Adrenal gland (tissue), 9 donors: ENCODE measurements at regions not wholly inside any gene's neighbourhood (a gene's known extent, or its start where the extent isn't known, plus 50 kb on each side); places are given as distances from the start of the nearest gene placed in this dataset.

ENCODE experiments used
- DNase-seq, 7 donors: peaks; one replicate each; pipeline ENCODE4 v3.0.0-alpha.2; 2019 to 2020
- H3K27ac ChIP-seq, 5 donors: fragments of 200-600 bp; sonication (generic) in 4 of 5; 1 replicate in 3 of 5; 2 replicates in 2 of 5; pipeline versions ENCODE4 v1.5.1 to v1.8.0; 2016 to 2020; ENCODE audit warnings: mild to moderate bottlenecking in 1 of 5
- H3K27me3 ChIP-seq: fragments of 200-600 bp; 2 replicates; pipeline ENCODE4 v1.8.0; 2021
- H3K36me3 ChIP-seq, 2 donors: fragments of 200-600 bp; replicated peaks in 1 of 2; 1 replicate in 1 of 2; 2 replicates in 1 of 2; pipeline versions ENCODE4 v1.5.1 to v1.8.0; 2018 to 2022
- H3K4me1 ChIP-seq, 2 donors: fragments of 200-600 bp; replicated peaks in 1 of 2; 1 replicate in 1 of 2; 2 replicates in 1 of 2; pipeline versions ENCODE4 v1.5.1 to v1.8.0; 2018 to 2021
- H3K4me3 ChIP-seq, 4 donors: fragments of 200-600 bp; sonication (generic) in 3 of 4; one replicate each; pipeline ENCODE4 v1.5.1; 2016 to 2018
- H3K9me3 ChIP-seq, 3 donors: fragments of 200-600 bp; sonication (generic) in 1 of 3; replicated peaks in 1 of 3; 1 replicate in 2 of 3; 2 replicates in 1 of 3; pipeline versions ENCODE4 v1.5.1 to v1.8.0; 2016 to 2021
- POLR2A ChIP-seq, 2 donors: fragments of 450-650 bp; IDR thresholded peaks; one replicate each; pipeline ENCODE4 v1.6.1; 2017; ENCODE audit warnings: antibody characterized with exemption in 2 of 2, mild to moderate bottlenecking in 2 of 2, moderate library complexity in 1 of 2
- WGBS, 4 donors: extraction: QIAGEN DNeasy Blood & Tissue Kit in 2 of 4; methylation state at CpG; one replicate each; pipeline versions ENCODE4 v1.1.5 to v1.1.7; 2013 to 2017; 5-methylcytosine and 5-hydroxymethylcytosine counted together
- intact Hi-C, 2 donors: fragments of 100-400 bp; cut with DNase I; formaldehyde crosslinking; loops; one replicate each; pipeline versions ENCODE4 v1.14.1 to v1.15.0; 2022 to 2023
- TF ChIP-seq, protein P1 (sequence below), 6 experiments: fragments of 450-650 bp in 4 of 6; fragments of 200-600 bp in 2 of 6; sonication (generic) in 1 of 6; IDR thresholded peaks; 1 replicate in 5 of 6; 2 replicates in 1 of 6; pipeline versions ENCODE4 v1.5.1 to v1.8.0; 2016 to 2021; ENCODE audit warnings: antibody characterized with exemption in 6 of 6, mild to moderate bottlenecking in 2 of 6, moderate library complexity in 1 of 6
- donor health status: healthy with polysubstance abuse.
- donor health status: Bipolar disorder and iron deficiency.
- donor health status: DM: yes; HTN: yes; CAD: no.
- donor health status: DM: no; HTN: no; CAD: no.
- donor health status: DM: no; HTN: no; CAD: no.

GRCh38 chr21:19326531-19327319 is 923.1 kb upstream of the TMPRSS15 start:
- H3K4me1 ChIP-seq, result no peaks in the 10 kb centered on the region
- no peak overlapping the region for H3K27ac ChIP-seq
- H3K27me3 ChIP-seq, result no peaks in the 10 kb centered on the region
- DNase-seq, result no peak
- TF ChIP-seq POLR2A (IDR thresholded peaks at IDR 0.05), result no peak
- TF ChIP-seq, protein P1, sequence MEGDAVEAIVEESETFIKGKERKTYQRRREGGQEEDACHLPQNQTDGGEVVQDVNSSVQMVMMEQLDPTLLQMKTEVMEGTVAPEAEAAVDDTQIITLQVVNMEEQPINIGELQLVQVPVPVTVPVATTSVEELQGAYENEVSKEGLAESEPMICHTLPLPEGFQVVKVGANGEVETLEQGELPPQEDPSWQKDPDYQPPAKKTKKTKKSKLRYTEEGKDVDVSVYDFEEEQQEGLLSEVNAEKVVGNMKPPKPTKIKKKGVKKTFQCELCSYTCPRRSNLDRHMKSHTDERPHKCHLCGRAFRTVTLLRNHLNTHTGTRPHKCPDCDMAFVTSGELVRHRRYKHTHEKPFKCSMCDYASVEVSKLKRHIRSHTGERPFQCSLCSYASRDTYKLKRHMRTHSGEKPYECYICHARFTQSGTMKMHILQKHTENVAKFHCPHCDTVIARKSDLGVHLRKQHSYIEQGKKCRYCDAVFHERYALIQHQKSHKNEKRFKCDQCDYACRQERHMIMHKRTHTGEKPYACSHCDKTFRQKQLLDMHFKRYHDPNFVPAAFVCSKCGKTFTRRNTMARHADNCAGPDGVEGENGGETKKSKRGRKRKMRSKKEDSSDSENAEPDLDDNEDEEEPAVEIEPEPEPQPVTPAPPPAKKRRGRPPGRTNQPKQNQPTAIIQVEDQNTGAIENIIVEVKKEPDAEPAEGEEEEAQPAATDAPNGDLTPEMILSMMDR (IDR thresholded peaks at IDR 0.05), result no peak
- no peak overlapping the region for H3K4me3 ChIP-seq
- H3K36me3 ChIP-seq, result no peaks in the 10 kb centered on the region
- intact Hi-C loops, result no loop called here
- WGBS, 4 donors, result 68 to 74% (median 73%) methylated on average over 6 of the region's 6 CpGs
- peaks cover 0 to 9% (median 0%) of the 10 kb centered on the region in 3 donors for H3K9me3 ChIP-seq

- H3K27ac ChIP-seq, result no peak overlapping the region
- no peak overlapping the region for H3K4me3 ChIP-seq
- no peaks in the 10 kb centered on the region for H3K27me3 ChIP-seq
- 80 to 89% (median 82%) methylated on average over 5 of the region's 5 CpGs for WGBS, 4 donors
- intact Hi-C loops, result no loop called here
- no peak for TF ChIP-seq POLR2A (IDR thresholded peaks at IDR 0.05)
- DNase-seq, result no peak
- no peaks in the 10 kb centered on the region for H3K9me3 ChIP-seq
- no peaks in the 10 kb centered on the region for H3K4me1 ChIP-seq
- no peaks in the 10 kb centered on the region for H3K36me3 ChIP-seq
These were observed 925.4 kb upstream of the TMPRSS15 start for GRCh38 chr21:19328954-19329353.

- no peaks in the 10 kb centered on the region for H3K9me3 ChIP-seq
- whole genome bisulfite sequencing, 4 donors, result 54 to 58% (median 57%) methylated on average over 2 of the region's 2 CpGs
- H3K4me1 ChIP-seq, result no peaks in the 10 kb centered on the region
- H3K27ac ChIP-seq, result no peak overlapping the region
- intact Hi-C loops, result no loop called here
- H3K27me3 ChIP-seq, result no peaks in the 10 kb centered on the region
- H3K36me3 ChIP-seq, result no peaks in the 10 kb centered on the region
- no peak for TF ChIP-seq POLR2A (IDR thresholded peaks at IDR 0.05)
- TF ChIP-seq, protein P1 (IDR thresholded peaks at IDR 0.05), result no peak
- DNase-seq, result no peak
- H3K4me3 ChIP-seq, result no peak overlapping the region
These were observed 936.7 kb upstream of the TMPRSS15 start for GRCh38 chr21:19340303-19340702.

- intact Hi-C loops, result no loop called here
- WGBS, 4 donors, result 63 to 75% (median 68%) methylated on average over 5 of the region's 5 CpGs
- TF ChIP-seq, protein P1 (IDR thresholded peaks at IDR 0.05), result no peak
- no peak for TF ChIP-seq POLR2A (IDR thresholded peaks at IDR 0.05)
- Histone ChIP-seq H3K4me1 (no peaks in the 10 kb centered on the region), H3K27ac (no peak overlapping the region), H3K9me3 (no peaks in the 10 kb centered on the region), H3K4me3 (no peak overlapping the region), H3K36me3 (no peaks in the 10 kb centered on the region), H3K27me3 (no peaks in the 10 kb centered on the region)
- no peak for DNase-seq
These were observed 937.4 kb upstream of the TMPRSS15 start for GRCh38 chr21:19340954-19341353.

DNA sequence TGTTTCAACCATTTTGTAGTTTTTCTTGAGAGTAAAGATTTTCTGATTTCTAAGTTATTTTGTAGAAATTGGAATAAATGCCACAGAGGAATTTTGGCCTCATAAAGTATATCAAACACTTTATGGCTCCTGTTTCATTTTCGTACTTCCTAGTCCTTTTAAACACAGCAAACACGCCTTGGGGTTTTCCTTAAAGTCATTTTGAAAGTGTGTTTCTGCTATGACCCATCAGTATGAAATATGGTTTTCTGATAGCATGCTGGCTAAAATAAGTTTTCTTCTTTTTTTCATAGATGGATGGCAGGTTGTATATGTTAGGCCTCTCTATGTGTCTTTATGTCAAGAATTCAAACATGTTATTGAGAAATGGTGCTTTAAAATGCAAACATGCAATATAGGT is 940.1 kb upstream of the TMPRSS15 start:
- no peaks in the 10 kb centered on the region for H3K9me3 ChIP-seq
- no peak for DNase-seq
- no peaks in the 10 kb centered on the region for H3K36me3 ChIP-seq
- TF ChIP-seq POLR2A (IDR thresholded peaks at IDR 0.05), result no peak
- TF ChIP-seq, protein P1 (IDR thresholded peaks at IDR 0.05), result no peak
- H3K4me1 ChIP-seq, result no peaks in the 10 kb centered on the region
- no peak overlapping the region for H3K27ac ChIP-seq
- intact Hi-C loops, result no loop called here
- H3K27me3 ChIP-seq, result no peaks in the 10 kb centered on the region
- H3K4me3 ChIP-seq, result no peak overlapping the region
- WGBS, 4 donors, result 66 to 72% (median 69%) methylated on average over 2 of the region's 2 CpGs
